HepG2 (cell line): ENCODE measurements at regions not wholly inside any gene's neighbourhood (a gene's known extent, or its start where the extent isn't known, plus 50 kb on each side); places are given as distances from the start of the nearest gene placed in this dataset.

Source experiments
- ATAC-seq: fragments of 200-7000 bp; cut with Tn5 transposase; 3 replicates; pipeline ENCODE4 v1.9.1; 2020; ENCODE audit warnings: mild to moderate bottlenecking, moderate library complexity
- BruUV-seq: library from RNA; stranded (reverse); fragments of 400-500 nt; replicated peaks from 2 replicates; lab custom pipeline; 2021; lab: Mats Ljungman, UMichigan
- CTCF ChIA-PET: fragments of 300-600 bp; formaldehyde crosslinking; extraction: SDS; loops from one replicate; lab custom pipeline; 2021; ENCODE audit warnings: low total read pairs, inconsistent platforms, low intra/inter-chr PET ratio; lab: Yijun Ruan, JAX
- POLR2A ChIA-PET: fragments of 350-600 bp; sonication (Branson Sonifier 250); formaldehyde crosslinking; loops from one replicate; lab custom pipeline; 2020; ENCODE audit warnings: antibody characterized with exemption, inconsistent platforms; lab: Yijun Ruan, JAX
- DNase-seq: peaks from one replicate; pipeline ENCODE4 v3.0.0-alpha.2; 2015; ENCODE audit warnings: low spot score
- FAIRE-seq: peaks from 3 replicates; lab custom pipeline; 2011; peaks lifted over from hg19 to GRCh38; lab: Jason Lieb, UNC
- H2AFZ ChIP-seq: one replicate; pipeline ENCODE4 v1.6.1; 2011; ENCODE audit warnings: low read length, inconsistent platforms
- H3K27ac ChIP-seq: fragments of 300-600 bp; 3 replicates; pipeline ENCODE4 v1.8.0; 2011; ENCODE audit warnings: mixed run types, mild to moderate bottlenecking, mixed read lengths, low read length, inconsistent platforms; ENCODE audit not compliant: insufficient read depth; ENCODE audit errors: extremely low read length
- H3K27me3 ChIP-seq, 2 experiments: fragments of 200-600 bp in 1 of 2; 2 replicates in 1 of 2; 3 replicates in 1 of 2; pipeline versions ENCODE4 v1.6.0 to v1.8.0; 2011; ENCODE audit warnings: low read length in 2 of 2, mild to moderate bottlenecking in 2 of 2, moderate library complexity in 2 of 2, inconsistent platforms in 1 of 2; ENCODE audit not compliant: insufficient read depth in 2 of 2, control insufficient read depth in 1 of 2
- H3K36me3 ChIP-seq, 2 experiments: fragments of 200-600 bp in 1 of 2; replicated peaks in 1 of 2; 2 replicates in 1 of 2; 3 replicates in 1 of 2; pipeline versions ENCODE4 v1.5.1 to v1.8.0; 2011; ENCODE audit warnings: low read length in 2 of 2, inconsistent platforms in 1 of 2; ENCODE audit not compliant: insufficient read depth in 2 of 2, control insufficient read depth in 1 of 2
- H3K4me1 ChIP-seq: 2 replicates; pipeline ENCODE4 v1.5.1; 2012; ENCODE audit warnings: low read length, inconsistent platforms; ENCODE audit not compliant: insufficient read depth
- H3K4me2 ChIP-seq: 2 replicates; pipeline ENCODE4 v1.6.0; 2011; ENCODE audit warnings: low read depth, low read length, inconsistent platforms
- H3K4me3 ChIP-seq, 3 experiments: fragments of 200-600 bp in 1 of 3; sonication (generic), shearing (Covaris generic) in 1 of 3; replicated peaks in 1 of 3; 2 replicates each; pipeline ENCODE4 v1.5.1; 2011 to 2016; ENCODE audit warnings: low read length in 3 of 3, inconsistent platforms in 2 of 3, low read depth in 2 of 3, mild to moderate bottlenecking in 2 of 3, control low read depth in 1 of 3, mixed read lengths in 1 of 3; ENCODE audit not compliant: insufficient read depth in 1 of 3
- H3K79me2 ChIP-seq: one replicate; pipeline ENCODE4 v1.6.1; 2011; ENCODE audit warnings: low read length, inconsistent platforms; ENCODE audit not compliant: insufficient read depth
- H3K9ac ChIP-seq: 2 replicates; pipeline ENCODE4 v1.6.0; 2011; ENCODE audit warnings: mild to moderate bottlenecking, low read depth, low read length, inconsistent platforms; ENCODE audit not compliant: insufficient read depth
- H3K9me3 ChIP-seq: 2 replicates; pipeline ENCODE4 v1.5.1; 2012; ENCODE audit warnings: mild to moderate bottlenecking, low read length
- H4K20me1 ChIP-seq: 2 replicates; pipeline ENCODE4 v1.6.0; 2011; ENCODE audit warnings: inconsistent platforms, mild to moderate bottlenecking, low read length, moderate library complexity; ENCODE audit not compliant: insufficient read depth
- BRCA1 ChIP-seq: sonication (generic); formaldehyde crosslinking; IDR thresholded peaks from 2 replicates; pipeline ENCODE4 v1.4.0; 2020; ENCODE audit warnings: missing genetic modification reagents
- HNF4G ChIP-seq, 2 experiments: sonication (generic) in 1 of 2; formaldehyde crosslinking in 1 of 2; IDR thresholded peaks; 2 replicates each; pipeline versions ENCODE4 v1.4.0 to v1.6.1; 2011 to 2020; ENCODE audit warnings: borderline replicate concordance in 2 of 2, low read depth in 2 of 2, mild to moderate bottlenecking in 2 of 2, low read length in 1 of 2, missing genetic modification reagents in 1 of 2, moderate library complexity in 1 of 2
- KMT2B ChIP-seq: IDR thresholded peaks from 2 replicates; pipeline ENCODE4 v1.6.1; 2016; ENCODE audit warnings: missing genetic modification reagents, missing compliant biosample characterization
- MAFF ChIP-seq: IDR thresholded peaks from 2 replicates; pipeline ENCODE4 v1.6.1; 2011; ENCODE audit warnings: low read depth, low read length, improper control_type of control experiment
- MXI1 ChIP-seq: IDR thresholded peaks from 3 replicates; pipeline ENCODE4 v1.6.1; 2012; ENCODE audit warnings: low read depth, low read length, inconsistent platforms, borderline replicate concordance
- MYC ChIP-seq: sonication (generic); formaldehyde crosslinking; IDR thresholded peaks from 2 replicates; pipeline ENCODE4 v1.9.0; 2021; ENCODE audit warnings: missing genetic modification reagents, borderline replicate concordance
- RFX1 ChIP-seq: fragments of 450-650 bp; IDR thresholded peaks from 2 replicates; pipeline ENCODE4 v1.6.1; 2017
- SRSF9 ChIP-seq: fragments of 200-400 bp; formaldehyde crosslinking; IDR thresholded peaks from 2 replicates; pipeline ENCODE4 v1.6.1; 2018; ENCODE audit warnings: borderline replicate concordance, mild to moderate bottlenecking, low read depth, low read length; ENCODE audit not compliant: insufficient read depth, poor library complexity, severe bottlenecking
- ZNF367 ChIP-seq: sonication (generic); formaldehyde crosslinking; IDR thresholded peaks from 2 replicates; pipeline ENCODE4 v1.4.0; 2020; ENCODE audit warnings: missing genetic modification reagents, borderline replicate concordance
- ZNF556 ChIP-seq: sonication (generic); formaldehyde crosslinking; IDR thresholded peaks from 2 replicates; pipeline ENCODE4 v1.4.0; 2020; ENCODE audit warnings: mild to moderate bottlenecking, missing genetic modification reagents, borderline replicate concordance
- ZNF629 ChIP-seq: sonication (generic); formaldehyde crosslinking; conservative IDR thresholded peaks from 2 replicates; pipeline ENCODE4 v1.5.0; 2020; ENCODE audit warnings: missing genetic modification reagents
- WGBS: methylation state at CpG from one replicate; pipeline ENCODE4 v1.1.6; 2017; ENCODE audit warnings: low lambda C conversion rate; 5-methylcytosine and 5-hydroxymethylcytosine counted together
- in situ Hi-C: cut with HindIII; loops from 2 replicates; pipeline ENCODE4 v1.10.0; 2017; ENCODE audit warnings: low pct_unique_long_range_greater_than_20kb; ENCODE audit not compliant: extremely low pct_ligation_motif_present
- intact Hi-C: fragments of 100-400 bp; cut with micrococcal nuclease; formaldehyde crosslinking; loops from one replicate; pipeline ENCODE4 v1.10.0; 2022; ENCODE audit not compliant: unreplicated experiment
- TF ChIP-seq, protein P1 (sequence below): sonication (generic); formaldehyde crosslinking; IDR thresholded peaks from 2 replicates; pipeline ENCODE4 v1.8.1; 2022; ENCODE audit warnings: low read depth, mild to moderate bottlenecking, missing genetic modification reagents
- TF ChIP-seq, protein P2 (sequence below), 2 experiments: sonication (generic) in 1 of 2; formaldehyde crosslinking in 1 of 2; IDR thresholded peaks; 2 replicates each; pipeline versions ENCODE4 v1.5.1 to v1.6.1; 2011 to 2020; ENCODE audit warnings: borderline replicate concordance in 1 of 2, low read depth in 1 of 2, low read length in 1 of 2, mild to moderate bottlenecking in 1 of 2, missing genetic modification reagents in 1 of 2, moderate library complexity in 1 of 2

DNA sequence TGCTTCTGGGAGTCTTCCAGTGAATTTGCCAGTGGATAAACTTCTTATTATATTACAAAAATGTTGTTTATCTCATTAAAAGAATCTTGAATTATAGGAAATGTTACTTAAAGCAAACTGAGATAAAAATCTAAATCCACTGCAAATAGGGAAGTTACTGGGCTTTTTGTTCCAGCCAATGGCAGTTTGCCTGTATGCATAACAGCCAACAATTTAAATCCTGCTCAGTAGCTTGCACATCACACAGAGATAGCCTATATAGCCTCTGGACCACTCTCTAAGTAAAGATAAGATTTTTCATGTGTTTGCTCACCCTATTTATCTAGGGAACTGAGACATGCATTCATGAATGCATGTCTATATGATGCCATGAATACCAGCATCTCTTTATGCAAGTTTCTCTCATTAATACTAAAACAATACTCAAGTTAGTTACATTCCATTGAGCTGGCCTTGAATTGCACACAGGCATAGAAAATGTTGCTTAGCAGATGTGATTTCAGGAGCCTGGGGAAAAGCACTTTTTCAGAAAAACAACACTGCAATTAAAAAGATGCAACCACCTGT, 92.1 kb upstream of the GPR149 start:
- no peak overlapping the region for H3K4me3 ChIP-seq
- no peaks in the 10 kb centered on the region for H3K36me3 ChIP-seq
- H3K79me2 ChIP-seq, result no peaks in the 10 kb centered on the region
- H3K27ac ChIP-seq, result no peak overlapping the region
- no peaks in the 10 kb centered on the region for H4K20me1 ChIP-seq
- intact Hi-C loops, result no loop called here
- FAIRE-seq (no peak), ATAC-seq (no peak), DNase-seq (no peak)
- no peaks in the 10 kb centered on the region for H3K9me3 ChIP-seq
- H3K9ac ChIP-seq, result no peak overlapping the region
- no peak overlapping the region for H2AFZ ChIP-seq
- ChIA-PET CTCF (no interaction called here), POLR2A (no interaction called here)
- TF ChIP-seq MXI1 (no peak), KMT2B (CRISPR knock-in tag) (no peak), ZNF556 (CRISPR knock-in tag) (no peak), SRSF9 (no peak), RFX1 (no peak)
- H3K4me2 ChIP-seq, result no peak overlapping the region
- no peaks in the 10 kb centered on the region for H3K27me3 ChIP-seq
- BruUV-seq, result no TSS peak
- in situ Hi-C loops, result no loop called here
- H3K4me1 ChIP-seq, result no peaks in the 10 kb centered on the region

- no peaks in the 10 kb centered on the region for H3K4me1 ChIP-seq
- no peaks in the 10 kb centered on the region for H3K27me3 ChIP-seq
- H3K4me2 ChIP-seq, result no peak overlapping the region
- ATAC-seq (no peak), FAIRE-seq (no peak), DNase-seq (no peak)
- H3K79me2 ChIP-seq, result no peaks in the 10 kb centered on the region
- H3K9me3 ChIP-seq, result no peaks in the 10 kb centered on the region
- no peak overlapping the region for H3K4me3 ChIP-seq
- WGBS, result 0% methylated on average over 2 of the region's 2 CpGs
- POLR2A ChIA-PET, result no interaction called here
- no peak overlapping the region for H3K9ac ChIP-seq
- no peaks in the 10 kb centered on the region for H4K20me1 ChIP-seq
- no peaks in the 10 kb centered on the region for H3K36me3 ChIP-seq
- no peak overlapping the region for H2AFZ ChIP-seq
- no TSS peak for BruUV-seq
- intact Hi-C loops (no loop called here), in situ Hi-C loops (no loop called here)
- CTCF ChIA-PET, result no interaction called here
- H3K27ac ChIP-seq, result no peak overlapping the region
- TF ChIP-seq ZNF367, result no peak
- no peak for TF ChIP-seq HNF4G (IDR thresholded peaks at IDR 0.05; ENCODE audit: borderline replicate concordance, low read depth, low read length)
- no peak for TF ChIP-seq HNF4G (CRISPR knock-in tag; IDR thresholded peaks at IDR 0.05; ENCODE audit: borderline replicate concordance, low read depth)
- no peak for TF ChIP-seq ZNF629 (CRISPR knock-in tag)
- TF ChIP-seq, protein P1, sequence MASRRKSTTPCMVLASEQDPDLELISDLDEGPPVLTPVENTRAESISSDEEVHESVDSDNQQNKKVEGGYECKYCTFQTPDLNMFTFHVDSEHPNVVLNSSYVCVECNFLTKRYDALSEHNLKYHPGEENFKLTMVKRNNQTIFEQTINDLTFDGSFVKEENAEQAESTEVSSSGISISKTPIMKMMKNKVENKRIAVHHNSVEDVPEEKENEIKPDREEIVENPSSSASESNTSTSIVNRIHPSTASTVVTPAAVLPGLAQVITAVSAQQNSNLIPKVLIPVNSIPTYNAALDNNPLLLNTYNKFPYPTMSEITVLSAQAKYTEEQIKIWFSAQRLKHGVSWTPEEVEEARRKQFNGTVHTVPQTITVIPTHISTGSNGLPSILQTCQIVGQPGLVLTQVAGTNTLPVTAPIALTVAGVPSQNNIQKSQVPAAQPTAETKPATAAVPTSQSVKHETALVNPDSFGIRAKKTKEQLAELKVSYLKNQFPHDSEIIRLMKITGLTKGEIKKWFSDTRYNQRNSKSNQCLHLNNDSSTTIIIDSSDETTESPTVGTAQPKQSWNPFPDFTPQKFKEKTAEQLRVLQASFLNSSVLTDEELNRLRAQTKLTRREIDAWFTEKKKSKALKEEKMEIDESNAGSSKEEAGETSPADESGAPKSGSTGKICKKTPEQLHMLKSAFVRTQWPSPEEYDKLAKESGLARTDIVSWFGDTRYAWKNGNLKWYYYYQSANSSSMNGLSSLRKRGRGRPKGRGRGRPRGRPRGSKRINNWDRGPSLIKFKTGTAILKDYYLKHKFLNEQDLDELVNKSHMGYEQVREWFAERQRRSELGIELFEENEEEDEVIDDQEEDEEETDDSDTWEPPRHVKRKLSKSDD (CRISPR knock-in tag), result no peak
- TF ChIP-seq, protein P2, sequence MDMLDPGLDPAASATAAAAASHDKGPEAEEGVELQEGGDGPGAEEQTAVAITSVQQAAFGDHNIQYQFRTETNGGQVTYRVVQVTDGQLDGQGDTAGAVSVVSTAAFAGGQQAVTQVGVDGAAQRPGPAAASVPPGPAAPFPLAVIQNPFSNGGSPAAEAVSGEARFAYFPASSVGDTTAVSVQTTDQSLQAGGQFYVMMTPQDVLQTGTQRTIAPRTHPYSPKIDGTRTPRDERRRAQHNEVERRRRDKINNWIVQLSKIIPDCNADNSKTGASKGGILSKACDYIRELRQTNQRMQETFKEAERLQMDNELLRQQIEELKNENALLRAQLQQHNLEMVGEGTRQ (IDR thresholded peaks at IDR 0.05; ENCODE audit: low read depth, low read length), result no peak
- TF ChIP-seq, protein P2 (CRISPR knock-in tag; IDR thresholded peaks at IDR 0.05; ENCODE audit: borderline replicate concordance), result no peak
- no peak for TF ChIP-seq BRCA1 (CRISPR knock-in tag)
- peak; percentile 76 for TF ChIP-seq MAFF
- TF ChIP-seq MYC (CRISPR knock-in tag), result no peak
Measured at GRCh38 chr3:154517404-154517803, 87.4 kb upstream of the GPR149 start.
